A673 (cell line): ENCODE measurements at regions not wholly inside any gene's neighbourhood (a gene's known extent, or its start where the extent isn't known, plus 50 kb on each side); places are given as distances from the start of the nearest gene placed in this dataset.

Source experiments
- BruUV-seq: library from RNA; stranded (reverse); fragments of 400-500 nt; replicated peaks from 2 replicates; lab custom pipeline; 2021; lab: Mats Ljungman, UMichigan
- CTCF ChIA-PET: fragments of 300-600 bp; sonication (Branson Sonifier 250); formaldehyde crosslinking; loops from one replicate; lab custom pipeline; 2022; ENCODE audit warnings: antibody characterized with exemption; lab: Charles Lee
- POLR2A ChIA-PET: fragments of 300-600 bp; sonication (Branson Sonifier 250); formaldehyde crosslinking; loops from one replicate; lab custom pipeline; 2022; ENCODE audit warnings: antibody characterized with exemption; ENCODE audit not compliant: low non-redundant PET; lab: Charles Lee
- DNase-seq: peaks from one replicate; pipeline ENCODE4 v3.0.0-alpha.2; 2015; ENCODE audit warnings: low spot score
- H3K27ac ChIP-seq: fragments of 200-600 bp; sonication (generic); 2 replicates; pipeline ENCODE4 v1.5.1; 2016; ENCODE audit warnings: mixed run types, low read depth, mild to moderate bottlenecking, mixed read lengths, antibody characterized with exemption, low read length; ENCODE audit not compliant: poor library complexity, severe bottlenecking
- H3K27me3 ChIP-seq: fragments of 200-600 bp; sonication (generic); replicated peaks from 2 replicates; pipeline ENCODE4 v1.6.1; 2017; ENCODE audit warnings: mixed run types, low read depth, mild to moderate bottlenecking, mixed read lengths, antibody characterized with exemption, low read length; ENCODE audit not compliant: insufficient read depth, poor library complexity
- H3K36me3 ChIP-seq: fragments of 200-600 bp; sonication (generic); 2 replicates; pipeline ENCODE4 v1.6.1; 2016; ENCODE audit warnings: mixed run types, mild to moderate bottlenecking, mixed read lengths, antibody characterized with exemption, low read length; ENCODE audit not compliant: insufficient read depth, poor library complexity, severe bottlenecking
- H3K4me1 ChIP-seq: fragments of 200-600 bp; sonication (generic); 2 replicates; pipeline ENCODE4 v1.6.1; 2017; ENCODE audit warnings: mixed run types, mild to moderate bottlenecking, mixed read lengths, antibody characterized with exemption, low read length; ENCODE audit not compliant: insufficient read depth, poor library complexity, severe bottlenecking
- H3K4me3 ChIP-seq: fragments of 200-600 bp; sonication (generic); 2 replicates; pipeline ENCODE4 v1.5.1; 2016; ENCODE audit warnings: low read depth, mixed run types, mild to moderate bottlenecking, mixed read lengths, low read length; ENCODE audit not compliant: poor library complexity, severe bottlenecking
- H3K9me3 ChIP-seq: fragments of 200-600 bp; sonication (generic); 2 replicates; pipeline ENCODE4 v1.6.1; 2016; ENCODE audit warnings: mixed run types, low read depth, mild to moderate bottlenecking, mixed read lengths, antibody characterized with exemption, low read length; ENCODE audit not compliant: poor library complexity, severe bottlenecking
- CTCF ChIP-seq: fragments of 300-800, 200-600 bp; sonication (generic); conservative IDR thresholded peaks from 2 replicates; pipeline ENCODE4 v1.5.1; 2017; ENCODE audit warnings: low read depth, mild to moderate bottlenecking, antibody characterized with exemption, low read length, moderate library complexity, mixed read lengths
- EZH2 ChIP-seq: fragments of 200-600 bp; sonication (generic); IDR thresholded peaks from 2 replicates; pipeline ENCODE4 v1.6.1; 2017; ENCODE audit warnings: borderline replicate concordance, low read depth, mild to moderate bottlenecking, mixed read lengths, antibody characterized with exemption, low read length; ENCODE audit not compliant: poor library complexity, severe bottlenecking
- intact Hi-C: fragments of 100-400 bp; cut with micrococcal nuclease; formaldehyde crosslinking; loops from one replicate; pipeline ENCODE4 v1.10.0; 2022; ENCODE audit not compliant: unreplicated experiment

- no TSS peak for BruUV-seq
- Histone ChIP-seq H3K36me3 (no peaks in the 10 kb centered on the region), H3K27me3 (no peaks in the 10 kb centered on the region), H3K4me1 (no peaks in the 10 kb centered on the region), H3K27ac (no peak overlapping the region), H3K9me3 (no peaks in the 10 kb centered on the region), H3K4me3 (no peak overlapping the region)
- ChIA-PET CTCF (no interaction called here), POLR2A (no interaction called here)
- TF ChIP-seq CTCF (no peak), EZH2 (no peak)
- intact Hi-C loops: no loop called here
- DNase-seq: no peak
Observed at GRCh38 chr5:117431091-117431490, 856.5 kb upstream of the SEMA6A start.

GRCh38 chr5:117425163-117425562 lies 850.5 kb upstream of the SEMA6A start:
- Histone ChIP-seq H3K27ac (no peak overlapping the region), H3K4me3 (no peak overlapping the region), H3K9me3 (no peaks in the 10 kb centered on the region), H3K36me3 (no peaks in the 10 kb centered on the region), H3K27me3 (no peaks in the 10 kb centered on the region), H3K4me1 (no peaks in the 10 kb centered on the region)
- no TSS peak for BruUV-seq
- ChIA-PET CTCF (no interaction called here), POLR2A (no interaction called here)
- intact Hi-C loops: no loop called here
- DNase-seq: no peak
- TF ChIP-seq EZH2: no peak

- ChIA-PET POLR2A (no interaction called here), CTCF (no interaction called here)
- Histone ChIP-seq H3K4me3 (no peak overlapping the region), H3K27ac (no peak overlapping the region), H3K9me3 (no peaks in the 10 kb centered on the region), H3K36me3 (no peaks in the 10 kb centered on the region), H3K4me1 (no peaks in the 10 kb centered on the region), H3K27me3 (no peaks in the 10 kb centered on the region)
- TF ChIP-seq CTCF: no peak
- TF ChIP-seq EZH2: no peak
- intact Hi-C loops: no loop called here
- DNase-seq: no peak
- no TSS peak for BruUV-seq
Observed at GRCh38 chr5:117424559-117424958, 849.9 kb upstream of the SEMA6A start.

- Histone ChIP-seq H3K9me3 (no peaks in the 10 kb centered on the region), H3K4me3 (no peak overlapping the region), H3K36me3 (no peaks in the 10 kb centered on the region), H3K4me1 (no peaks in the 10 kb centered on the region), H3K27ac (no peak overlapping the region), H3K27me3 (no peaks in the 10 kb centered on the region)
- BruUV-seq: no TSS peak
- intact Hi-C loops: no loop called here
- POLR2A ChIA-PET: no interaction called here
- no peak for TF ChIP-seq CTCF
- no peak for TF ChIP-seq EZH2
- DNase-seq: no peak
- CTCF ChIA-PET: no interaction called here
Observed at GRCh38 chr5:117417501-117417900, 842.9 kb upstream of the SEMA6A start.
